Progenitor cell of endocrine pancreas (in vitro differentiated cells): ENCODE measurements at regions not wholly inside any gene's neighbourhood (a gene's known extent, or its start where the extent isn't known, plus 50 kb on each side); places are given as distances from the start of the nearest gene placed in this dataset.
"Not testable (repeated sequence)": the region's sequence is repeated elsewhere in the genome, so short reads cannot be mapped to it uniquely, and the experiment has no call there.

ENCODE experiments used
- DNase-seq: peaks from one replicate; pipeline ENCODE4 v3.0.0; 2021; ENCODE audit warnings: low spot score; ENCODE audit not compliant: unreplicated experiment
- H3K27ac Mint-ChIP-seq: 2 replicates; pipeline ENCODE4 v1.8.0; 2021; ENCODE audit warnings: mild to moderate bottlenecking, moderate library complexity, mixed read lengths
- H3K27me3 Mint-ChIP-seq: 2 replicates; pipeline ENCODE4 v1.8.0; 2021; ENCODE audit warnings: mixed read lengths
- H3K36me3 Mint-ChIP-seq: 2 replicates; pipeline ENCODE4 v1.8.0; 2022; ENCODE audit warnings: mixed read lengths; ENCODE audit not compliant: insufficient read depth
- H3K4me1 Mint-ChIP-seq: 2 replicates; pipeline ENCODE4 v1.8.0; 2021; ENCODE audit warnings: low read depth, mixed read lengths
- H3K4me3 Mint-ChIP-seq: 2 replicates; pipeline ENCODE4 v1.8.0; 2021; ENCODE audit warnings: low read depth, mild to moderate bottlenecking, moderate library complexity, mixed read lengths
- H3K9me3 Mint-ChIP-seq: 2 replicates; pipeline ENCODE4 v1.8.0; 2021; ENCODE audit warnings: low read depth, mixed read lengths
- CTCF ChIP-seq: fragments of 200-600 bp; sonication (generic); IDR thresholded peaks from one replicate; pipeline ENCODE4 v1.5.0; 2021; ENCODE audit warnings: antibody characterized with exemption, mild to moderate bottlenecking; ENCODE audit not compliant: unreplicated experiment

GRCh38 chr17:77086433-77087010 lies 54.2 kb upstream of the SEC14L1 start:
- peaks cover 4% of the 10 kb centered on the region for H3K36me3 Mint-ChIP-seq
- no peak overlapping the region for H3K27ac Mint-ChIP-seq
- TF ChIP-seq CTCF, result peak; percentile 96
- no peaks in the 10 kb centered on the region for H3K9me3 Mint-ChIP-seq
- peak; percentile 90 for DNase-seq
- H3K4me3 Mint-ChIP-seq, result no peak overlapping the region
- peaks cover 15% of the 10 kb centered on the region for H3K4me1 Mint-ChIP-seq
- peaks cover 8% of the 10 kb centered on the region for H3K27me3 Mint-ChIP-seq

- H3K4me3 Mint-ChIP-seq, result peak overlapping the region; percentile 93
- H3K36me3 Mint-ChIP-seq, result peaks cover 12% of the 10 kb centered on the region
- DNase-seq, result no peak
- no peak for TF ChIP-seq CTCF
- H3K27me3 Mint-ChIP-seq, result peaks cover 5% of the 10 kb centered on the region
- H3K4me1 Mint-ChIP-seq, result peaks cover 21% of the 10 kb centered on the region
- no peaks in the 10 kb centered on the region for H3K9me3 Mint-ChIP-seq
- H3K27ac Mint-ChIP-seq, result peak overlapping the region; percentile 96
These were observed 52.9 kb upstream of the SEC14L1 start for GRCh38 chr17:77087650-77088454.

GRCh38 chr17:77088455-77089123 lies 52.2 kb upstream of the SEC14L1 start:
- TF ChIP-seq CTCF, result peak; percentile 86
- H3K9me3 Mint-ChIP-seq, result no peaks in the 10 kb centered on the region
- peaks cover 21% of the 10 kb centered on the region for H3K4me1 Mint-ChIP-seq
- H3K36me3 Mint-ChIP-seq, result peaks cover 16% of the 10 kb centered on the region
- H3K27me3 Mint-ChIP-seq, result peaks cover 5% of the 10 kb centered on the region
- peak overlapping the region; percentile 93 for H3K4me3 Mint-ChIP-seq
- peak; percentile 88 for DNase-seq
- peak overlapping the region; percentile 96 for H3K27ac Mint-ChIP-seq

- peaks cover 5% of the 10 kb centered on the region for H3K27me3 Mint-ChIP-seq
- H3K36me3 Mint-ChIP-seq, result peaks cover 16% of the 10 kb centered on the region
- peak overlapping the region; percentile 93 for H3K4me3 Mint-ChIP-seq
- no peak for DNase-seq
- peak overlapping the region; percentile 96 for H3K27ac Mint-ChIP-seq
- TF ChIP-seq CTCF, result no peak
- no peaks in the 10 kb centered on the region for H3K9me3 Mint-ChIP-seq
- H3K4me1 Mint-ChIP-seq, result peaks cover 21% of the 10 kb centered on the region
These were observed 51.7 kb upstream of the SEC14L1 start for GRCh38 chr17:77089124-77089490.

GRCh38 chr17:77089949-77090348 lies 50.8 kb upstream of the SEC14L1 start:
- H3K9me3 Mint-ChIP-seq, DNase-seq, H3K27me3 Mint-ChIP-seq, H3K27ac Mint-ChIP-seq: not testable (repeated sequence)
- Mint-ChIP-seq H3K4me3 (peak overlapping the region; percentile 93), H3K4me1 (peaks cover 21% of the 10 kb centered on the region), H3K36me3 (peaks cover 16% of the 10 kb centered on the region)
